ENCODE measurements at regions not wholly inside any gene's neighbourhood (a gene's known extent, or its start where the extent isn't known, plus 50 kb on each side); places are given as distances from the start of the nearest gene placed in this dataset.

GRCh38 chr1:214838351-214838750 lies 235.4 kb downstream of the CENPF start:
- TF ChIP-seq ZBTB7A (IDR thresholded peaks at IDR 0.05; ENCODE audit: low read depth) = no peak
- no peak for TF ChIP-seq CREB1 (IDR thresholded peaks at IDR 0.05; ENCODE audit: low read depth)
- TF ChIP-seq RAD21 (IDR thresholded peaks at IDR 0.05; ENCODE audit: low read depth) = no peak
- TF ChIP-seq EP300 (IDR thresholded peaks at IDR 0.05; ENCODE audit: borderline replicate concordance) = no peak
- no peak for TF ChIP-seq NFIC (IDR thresholded peaks at IDR 0.05)
- TF ChIP-seq YY1 (IDR thresholded peaks at IDR 0.05; ENCODE audit: low read depth) = no peak
- TF ChIP-seq TAF1 (IDR thresholded peaks at IDR 0.05; ENCODE audit: low read depth) = no peak
- TF ChIP-seq CEBPB (IDR thresholded peaks at IDR 0.05) = no peak
- TF ChIP-seq MAX (IDR thresholded peaks at IDR 0.05) = no peak
- TF ChIP-seq TEAD4 (IDR thresholded peaks at IDR 0.05) = no peak
- TF ChIP-seq REST (IDR thresholded peaks at IDR 0.05; ENCODE audit: low read depth) = no peak
- no peak for TF ChIP-seq EGR1 (IDR thresholded peaks at IDR 0.05)
- TF ChIP-seq TCF12 (IDR thresholded peaks at IDR 0.05; ENCODE audit: low read depth) = no peak
- no peak for TF ChIP-seq FOXM1 (IDR thresholded peaks at IDR 0.05; ENCODE audit: borderline replicate concordance, low read depth)

All from Ishikawa (cell line).